Smooth muscle cell of the brain vasculature (primary cell): ENCODE measurements at regions not wholly inside any gene's neighbourhood (a gene's known extent, or its start where the extent isn't known, plus 50 kb on each side); places are given as distances from the start of the nearest gene placed in this dataset.

Experiments used
- DNase-seq: peaks from one replicate; pipeline ENCODE4 v3.0.0-alpha.2; 2012; ENCODE audit warnings: low read depth, low spot score

GRCh38 chr14:60349663-60350365 is 100.8 kb downstream of the PPM1A start:
- DNase-seq, result peak; percentile 55

GRCh38 chr14:60350366-60350720 is 101.3 kb downstream of the PPM1A start:
- DNase-seq, result no peak

- DNase-seq, result no peak
Observed at GRCh38 chr14:60353420-60353819, 104.4 kb downstream of the PPM1A start.

- DNase-seq, result no peak
Observed at GRCh38 chr14:60355768-60356167, 106.7 kb downstream of the PPM1A start.

GRCh38 chr14:60356386-60356785 is 107.4 kb downstream of the PPM1A start:
- no peak for DNase-seq

- no peak for DNase-seq
Observed at GRCh38 chr14:60356906-60357550, 108.0 kb downstream of the PPM1A start.

- no peak for DNase-seq
Observed at GRCh38 chr14:60357551-60358149, 108.6 kb downstream of the PPM1A start.

GRCh38 chr14:60363275-60363674 is 114.3 kb downstream of the PPM1A start:
- no peak for DNase-seq

GRCh38 chr14:60363687-60364086 is 114.7 kb downstream of the PPM1A start:
- DNase-seq, result no peak

- DNase-seq, result no peak
Observed at GRCh38 chr14:60381909-60382308, 104.0 kb downstream of the C14orf39 start.
